B cell (primary cell): ENCODE measurements at regions not wholly inside any gene's neighbourhood (a gene's known extent, or its start where the extent isn't known, plus 50 kb on each side); places are given as distances from the start of the nearest gene placed in this dataset.

Experiments
- ATAC-seq: fragments of 200-7000 bp; cut with Tn5 transposase; one replicate; pipeline ENCODE4 v1.10.0; 2021; ENCODE audit warnings: low read depth, mild to moderate bottlenecking, moderate number of reproducible peaks, moderate library complexity
- CTCF ChIA-PET: fragments of 350-600 bp; sonication (Branson Sonifier 250); formaldehyde crosslinking; loops from one replicate; lab custom pipeline; 2021; ENCODE audit warnings: antibody characterized with exemption, inconsistent platforms; lab: Charles Lee
- POLR2A ChIA-PET: fragments of 350-600 bp; sonication (Branson Sonifier 250); formaldehyde crosslinking; loops from one replicate; lab custom pipeline; 2021; ENCODE audit warnings: antibody characterized with exemption; lab: Charles Lee
- DNase-seq: peaks from one replicate; pipeline ENCODE4 v3.0.0; 2013
- H2AFZ ChIP-seq: 2 replicates; pipeline ENCODE4 v1.6.1; 2012; ENCODE audit warnings: mild to moderate bottlenecking, low read depth, low read length; ENCODE audit not compliant: insufficient read depth, poor library complexity, severe bottlenecking
- H3K27ac ChIP-seq, 2 donors: 1 replicate in 1 of 2; 2 replicates in 1 of 2; pipeline ENCODE4 v1.5.1; 2012 to 2013; ENCODE audit warnings: low read length in 2 of 2, mild to moderate bottlenecking in 2 of 2, moderate library complexity in 1 of 2
- H3K27me3 ChIP-seq, 4 experiments: fragments of 200-600 bp in 1 of 4; sonication (generic) in 1 of 4; replicated peaks in 1 of 4; 1 replicate in 2 of 4; 2 replicates in 2 of 4; pipeline versions ENCODE4 v1.6.1 to v1.7.0; 2013 to 2016; ENCODE audit warnings: low read length in 3 of 4, mild to moderate bottlenecking in 2 of 4, mixed read lengths in 1 of 4, moderate library complexity in 1 of 4; ENCODE audit not compliant: insufficient read depth in 4 of 4, control insufficient read depth in 3 of 4; ENCODE audit errors: control extremely low read depth in 1 of 4
- H3K36me3 ChIP-seq, 2 experiments: replicated peaks in 1 of 2; 1 replicate in 1 of 2; 2 replicates in 1 of 2; pipeline versions ENCODE4 v1.6.1 to v1.7.1; 2013; ENCODE audit warnings: low read length in 1 of 2; ENCODE audit not compliant: insufficient read depth in 2 of 2, control insufficient read depth in 1 of 2; ENCODE audit errors: control extremely low read depth in 1 of 2, extremely low read depth in 1 of 2
- H3K4me1 ChIP-seq, 2 donors: fragments of 200-600 bp in 1 of 2; sonication (generic) in 1 of 2; 1 replicate in 1 of 2; 2 replicates in 1 of 2; pipeline versions ENCODE4 v1.5.1 to v1.6.1; 2013 to 2017; ENCODE audit warnings: low read length in 2 of 2; ENCODE audit not compliant: control insufficient read depth in 2 of 2, insufficient read depth in 2 of 2
- H3K4me2 ChIP-seq: replicated peaks from 2 replicates; pipeline ENCODE3; 2012; ENCODE audit warnings: mild to moderate bottlenecking, low read depth, low read length; ENCODE audit not compliant: poor library complexity, severe bottlenecking
- H3K4me3 ChIP-seq, 5 experiments: fragments of 200-600 bp in 1 of 5; sonication (generic) in 1 of 5; 1 replicate in 3 of 5; 2 replicates in 2 of 5; pipeline versions ENCODE4 v1.5.1 to v1.7.0; 2011 to 2016; ENCODE audit warnings: low read length in 4 of 5, mild to moderate bottlenecking in 4 of 5, low read depth in 2 of 5, control low read depth in 1 of 5, moderate library complexity in 1 of 5; ENCODE audit not compliant: insufficient read depth in 1 of 5; ENCODE audit errors: control extremely low read depth in 1 of 5, extremely low read depth in 1 of 5
- H3K79me2 ChIP-seq: fragments of 200-600 bp; sonication (generic); one replicate; pipeline ENCODE4 v1.6.0; 2016; ENCODE audit warnings: low read length; ENCODE audit not compliant: control insufficient read depth, insufficient read depth
- H3K9ac ChIP-seq: fragments of 200-600 bp; sonication (generic); 2 replicates; pipeline ENCODE4 v1.6.1; 2017; ENCODE audit warnings: mild to moderate bottlenecking, low read length, moderate library complexity
- H3K9me3 ChIP-seq, 3 donors: one replicate each; pipeline versions ENCODE4 v1.6.1 to v1.7.1; 2013; ENCODE audit warnings: low read length in 2 of 3; ENCODE audit not compliant: control insufficient read depth in 2 of 3, insufficient read depth in 1 of 3; ENCODE audit errors: control extremely low read depth in 1 of 3
- H4K20me1 ChIP-seq: 2 replicates; pipeline ENCODE4 v1.6.0; 2012; ENCODE audit warnings: mild to moderate bottlenecking, low read length; ENCODE audit not compliant: insufficient read depth, control insufficient read depth, poor library complexity, severe bottlenecking
- H3K27ac Mint-ChIP-seq: one replicate; pipeline ENCODE4 v1.8.0; 2021; ENCODE audit warnings: mixed read lengths
- H3K27me3 Mint-ChIP-seq: one replicate; pipeline ENCODE4 v1.8.0; 2021; ENCODE audit warnings: mixed read lengths
- H3K4me1 Mint-ChIP-seq: one replicate; pipeline ENCODE4 v1.8.0; 2021; ENCODE audit warnings: mixed read lengths
- H3K4me3 Mint-ChIP-seq: one replicate; pipeline ENCODE4 v1.8.0; 2021; ENCODE audit warnings: mixed read lengths
- H3K9me3 Mint-ChIP-seq: one replicate; pipeline ENCODE4 v1.8.0; 2022; ENCODE audit warnings: mixed read lengths; ENCODE audit not compliant: insufficient read depth
- CTCF ChIP-seq: fragments of 200-600 bp; IDR thresholded peaks from one replicate; pipeline ENCODE4 v1.8.0; 2022; ENCODE audit warnings: antibody characterized with exemption, mild to moderate bottlenecking
- EZH2 ChIP-seq: IDR thresholded peaks from 2 replicates; pipeline ENCODE4 v1.6.1; 2012; ENCODE audit warnings: borderline replicate concordance, low read depth, mild to moderate bottlenecking, moderate library complexity, low read length; ENCODE audit not compliant: insufficient read depth, poor library complexity, severe bottlenecking
- WGBS: methylation state at CpG from one replicate; pipeline ENCODE4 v1.1.5; 2013; ENCODE audit warnings: missing lambda C conversion rate; ENCODE audit not compliant: insufficient coverage; 5-methylcytosine and 5-hydroxymethylcytosine counted together
- intact Hi-C: fragments of 100-400 bp; cut with micrococcal nuclease; formaldehyde crosslinking; loops from one replicate; pipeline ENCODE4 v1.10.0; 2022

- CTCF ChIA-PET, result no interaction called here
- Mint-ChIP-seq H3K4me3 (no peak overlapping the region), H3K9me3 (no peaks in the 10 kb centered on the region), H3K4me1 (peaks cover 6% of the 10 kb centered on the region), H3K27ac (no peak overlapping the region), H3K27me3 (no peaks in the 10 kb centered on the region)
- no peak for ATAC-seq
- Histone ChIP-seq H3K36me3 (no peaks in the 10 kb centered on the region), H2AFZ (no peak overlapping the region), H3K9me3 (no peaks in the 10 kb centered on the region), H3K4me1 (peaks cover 0 to 11% of the 10 kb centered on the region in 2 donors), H3K4me3 (no peak overlapping the region), H3K27me3 (no peaks in the 10 kb centered on the region), H3K79me2 (no peaks in the 10 kb centered on the region), H3K9ac (no peak overlapping the region), H4K20me1 (no peaks in the 10 kb centered on the region), H3K27ac (no peak overlapping the region), H3K4me2 (no peak overlapping the region)
- no peak for DNase-seq
- no peak for TF ChIP-seq CTCF
- TF ChIP-seq EZH2, result no peak
- POLR2A ChIA-PET, result no interaction called here
- intact Hi-C loops, result no loop called here
- WGBS, result 100% methylated on average over 2 of the region's 2 CpGs
Measured at GRCh38 chr2:176748662-176749061, 463.9 kb upstream of the HNRNPA3 start.

- no peaks in the 10 kb centered on the region for H3K36me3 ChIP-seq
- H3K27me3 Mint-ChIP-seq, result no peaks in the 10 kb centered on the region
- H3K27ac ChIP-seq, result no peak overlapping the region
- ATAC-seq, result no peak
- no peaks in the 10 kb centered on the region for H3K27me3 ChIP-seq
- H3K4me2 ChIP-seq, result no peak overlapping the region
- TF ChIP-seq CTCF (no peak), EZH2 (no peak)
- no peak for DNase-seq
- H3K9me3 ChIP-seq, result no peaks in the 10 kb centered on the region
- CTCF ChIA-PET, result no interaction called here
- WGBS, result 100% methylated on average over 4 of the region's 6 CpGs
- H3K9me3 Mint-ChIP-seq, result no peaks in the 10 kb centered on the region
- no peak overlapping the region for H3K27ac Mint-ChIP-seq
- H4K20me1 ChIP-seq, result no peaks in the 10 kb centered on the region
- H3K79me2 ChIP-seq, result no peaks in the 10 kb centered on the region
- no peaks in the 10 kb centered on the region for H3K4me1 ChIP-seq
- H3K4me3 ChIP-seq, result no peak overlapping the region
- H2AFZ ChIP-seq, result no peak overlapping the region
- no peak overlapping the region for H3K9ac ChIP-seq
- H3K4me3 Mint-ChIP-seq, result no peak overlapping the region
- no peaks in the 10 kb centered on the region for H3K4me1 Mint-ChIP-seq
- intact Hi-C loops, result no loop called here
- POLR2A ChIA-PET, result no interaction called here
Measured at GRCh38 chr2:176751314-176752227, 461.0 kb upstream of the HNRNPA3 start.
